Omental fat pad (tissue), 3 donors: ENCODE measurements at regions not wholly inside any gene's neighbourhood (a gene's known extent, or its start where the extent isn't known, plus 50 kb on each side); places are given as distances from the start of the nearest gene placed in this dataset.

ENCODE experiments used
- ATAC-seq: fragments of 150-250 bp; one replicate; pipeline ENCODE4 v1.9.1; 2016; ENCODE audit warnings: mild to moderate bottlenecking, moderate library complexity; ENCODE audit not compliant: low FRiP score
- DNase-seq: peaks from one replicate; pipeline ENCODE4 v3.0.0-alpha.2; 2019; ENCODE audit warnings: low spot score
- CTCF ChIP-seq, 3 donors: fragments of 450-650 bp; IDR thresholded peaks; one replicate each; pipeline ENCODE4 v1.5.1; 2016 to 2017; ENCODE audit warnings: antibody characterized with exemption in 3 of 3, mild to moderate bottlenecking in 3 of 3, moderate library complexity in 2 of 3

- TF ChIP-seq CTCF (IDR thresholded peaks at IDR 0.05): no peak
- DNase-seq (no peak), ATAC-seq (no peak)
Observed at GRCh38 chr7:67429735-67430134, 433.1 kb downstream of the TYW1 start.

GRCh38 chr7:67432536-67433234 lies 436.1 kb downstream of the TYW1 start:
- ATAC-seq: no peak
- no peak for TF ChIP-seq CTCF (IDR thresholded peaks at IDR 0.05)
- DNase-seq: no peak

GRCh38 chr7:67435894-67436535 lies 439.4 kb downstream of the TYW1 start:
- TF ChIP-seq CTCF (IDR thresholded peaks at IDR 0.05): no peak
- no peak for DNase-seq
- ATAC-seq: no peak

- DNase-seq (no peak), ATAC-seq (no peak)
- TF ChIP-seq CTCF (IDR thresholded peaks at IDR 0.05): no peak
Observed at GRCh38 chr7:67438198-67438882, 441.7 kb downstream of the TYW1 start.

GRCh38 chr7:67438913-67439505 lies 442.4 kb downstream of the TYW1 start:
- ATAC-seq: no peak
- DNase-seq: no peak
- no peak for TF ChIP-seq CTCF (IDR thresholded peaks at IDR 0.05)

GRCh38 chr7:67440321-67440720 lies 443.7 kb downstream of the TYW1 start:
- ATAC-seq (no peak), DNase-seq (no peak)
- TF ChIP-seq CTCF (IDR thresholded peaks at IDR 0.05): no peak
